HG02623 (cell line): ENCODE measurements at regions not wholly inside any gene's neighbourhood (a gene's known extent, or its start where the extent isn't known, plus 50 kb on each side); places are given as distances from the start of the nearest gene placed in this dataset.

ENCODE experiments used
- ATAC-seq: cut with Tn5 transposase; IDR thresholded peaks from one replicate; pipeline ENCODE4 v1.9.1; 2021; ENCODE audit warnings: moderate library complexity; ENCODE audit not compliant: unreplicated experiment

GRCh38 chr11:116232364-116232828 lies 540.4 kb downstream of the BUD13 start:
- ATAC-seq = no peak

- ATAC-seq = no peak
Observed at GRCh38 chr11:116231543-116231942, 541.2 kb downstream of the BUD13 start.

GRCh38 chr11:116230438-116230837 lies 542.3 kb downstream of the BUD13 start:
- no peak for ATAC-seq

- ATAC-seq = no peak
Observed at GRCh38 chr11:116229236-116229970, 543.4 kb downstream of the BUD13 start.

- ATAC-seq = no peak
Observed at GRCh38 chr11:116226731-116227130, 546.1 kb downstream of the BUD13 start.

GRCh38 chr11:116225784-116226585 lies 546.8 kb downstream of the BUD13 start:
- no peak for ATAC-seq

- no peak for ATAC-seq
Observed at GRCh38 chr11:116225236-116225635, 547.6 kb downstream of the BUD13 start.

- no peak for ATAC-seq
Observed at GRCh38 chr11:116224889-116225200, 547.9 kb downstream of the BUD13 start.

- no peak for ATAC-seq
Observed at GRCh38 chr11:116224154-116224888, 548.5 kb downstream of the BUD13 start.

GRCh38 chr11:116221351-116221750 lies 551.4 kb downstream of the BUD13 start:
- ATAC-seq = no peak

GRCh38 chr11:116219171-116219635 lies 553.6 kb downstream of the BUD13 start:
- ATAC-seq = no peak

- ATAC-seq = no peak
Observed at GRCh38 chr11:116217441-116217840, 555.3 kb downstream of the BUD13 start.

GRCh38 chr11:116217006-116217405 lies 555.8 kb downstream of the BUD13 start:
- ATAC-seq = no peak

GRCh38 chr11:116215471-116216113 lies 557.2 kb downstream of the BUD13 start:
- ATAC-seq = no peak

- no peak for ATAC-seq
Observed at GRCh38 chr11:116211147-116211546, 561.6 kb downstream of the BUD13 start.

- no peak for ATAC-seq
Observed at GRCh38 chr11:116210663-116211062, 562.1 kb downstream of the BUD13 start.

GRCh38 chr11:116209255-116209654 lies 563.5 kb downstream of the BUD13 start:
- no peak for ATAC-seq

GRCh38 chr11:116207421-116208141 lies 565.2 kb downstream of the BUD13 start:
- no peak for ATAC-seq

GRCh38 chr11:116207019-116207418 lies 565.8 kb downstream of the BUD13 start:
- no peak for ATAC-seq

GRCh38 chr11:116202922-116203321 lies 569.9 kb downstream of the BUD13 start:
- no peak for ATAC-seq
